ENCODE measurements at regions not wholly inside any gene's neighbourhood (a gene's known extent, or its start where the extent isn't known, plus 50 kb on each side); places are given as distances from the start of the nearest gene placed in this dataset.
A peak's percentile ranks its signal among the peaks of the same experiment; 100 is the strongest.

DNA sequence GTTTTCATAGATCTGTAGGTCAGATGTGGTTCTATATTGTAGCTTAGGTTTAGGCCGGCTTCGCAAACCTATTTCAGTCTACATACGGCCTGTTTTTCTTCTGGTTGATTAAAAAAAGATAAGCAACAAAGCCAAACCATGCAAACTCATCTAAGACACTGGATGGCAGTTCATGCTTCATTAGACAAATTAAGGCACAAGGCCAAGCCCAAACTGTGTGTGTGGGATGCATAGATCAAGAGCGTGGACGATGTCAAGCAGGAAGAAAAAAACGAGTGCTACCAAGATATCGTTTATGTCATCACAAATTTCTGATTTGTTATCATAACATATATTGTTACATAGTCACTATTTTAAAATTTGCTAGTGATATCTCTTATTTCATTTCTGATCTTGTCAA, 357.6 kb upstream of the KIRREL3 start:
- Histone ChIP-seq H3K4me1 (no peaks in the 10 kb centered on the region), H3K27ac (no peak overlapping the region), H3K4me3 (no peak overlapping the region), H3K9me3 (no peaks in the 10 kb centered on the region), H3K4me2 (no peak overlapping the region)
- TF ChIP-seq BHLHE40 (IDR thresholded peaks at IDR 0.05; ENCODE audit: low read depth, low read length) (no peak), MAFK (IDR thresholded peaks at IDR 0.05; ENCODE audit: partially characterized antibody) (peak; percentile 2), CTCF (IDR thresholded peaks at IDR 0.05) (no peak)
- WGBS (ENCODE audit: missing lambda C conversion rate), result 36% methylated on average over 7 of the region's 7 CpGs
- POLR2A ChIA-PET, result no interaction called here
- ATAC-seq (no peak), FAIRE-seq (no peak), DNase-seq (ENCODE audit: low read depth in 1 of 2, low spot score in 1 of 2) (no peak)
- CTCF ChIA-PET, result no interaction called here

- H3K27ac ChIP-seq, result no peak overlapping the region
- H3K4me2 ChIP-seq, result no peak overlapping the region
- TF ChIP-seq CHD2 (IDR thresholded peaks at IDR 0.05; ENCODE audit: low read length, partially characterized antibody) (no peak), MAZ (IDR thresholded peaks at IDR 0.05; ENCODE audit: borderline replicate concordance, low read depth, low read length) (no peak), HOXB13 (CRISPR knock-in tag; IDR thresholded peaks at IDR 0.05; ENCODE audit: low read depth) (no peak), FOXS1 (CRISPR knock-in tag; IDR thresholded peaks at IDR 0.05) (no peak), E2F6 (IDR thresholded peaks at IDR 0.05; ENCODE audit: borderline replicate concordance, low read depth) (no peak), MYC (IDR thresholded peaks at IDR 0.05; ENCODE audit: borderline replicate concordance, low read length) (no peak), NFE2L2 (conservative IDR thresholded peaks at IDR 0.05; ENCODE audit: low read length) (no peak), MAX (IDR thresholded peaks at IDR 0.05) (no peak), HOXA7 (CRISPR knock-in tag; IDR thresholded peaks at IDR 0.05) (no peak), CTCF (IDR thresholded peaks at IDR 0.05) (no peak), REST (IDR thresholded peaks at IDR 0.05) (no peak)
- TF ChIP-seq, protein P1, sequence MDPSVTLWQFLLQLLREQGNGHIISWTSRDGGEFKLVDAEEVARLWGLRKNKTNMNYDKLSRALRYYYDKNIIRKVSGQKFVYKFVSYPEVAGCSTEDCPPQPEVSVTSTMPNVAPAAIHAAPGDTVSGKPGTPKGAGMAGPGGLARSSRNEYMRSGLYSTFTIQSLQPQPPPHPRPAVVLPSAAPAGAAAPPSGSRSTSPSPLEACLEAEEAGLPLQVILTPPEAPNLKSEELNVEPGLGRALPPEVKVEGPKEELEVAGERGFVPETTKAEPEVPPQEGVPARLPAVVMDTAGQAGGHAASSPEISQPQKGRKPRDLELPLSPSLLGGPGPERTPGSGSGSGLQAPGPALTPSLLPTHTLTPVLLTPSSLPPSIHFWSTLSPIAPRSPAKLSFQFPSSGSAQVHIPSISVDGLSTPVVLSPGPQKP (IDR thresholded peaks at IDR 0.05; ENCODE audit: low read depth, low read length), result no peak
- no peaks in the 10 kb centered on the region for H3K9me3 ChIP-seq
- 17% methylated on average over 3 of the region's 3 CpGs for WGBS (ENCODE audit: missing lambda C conversion rate)
- DNase-seq (ENCODE audit: low read depth in 1 of 2, low spot score in 1 of 2), result no peak
- H3K4me3 ChIP-seq, result no peak overlapping the region
- POLR2A ChIA-PET, result no interaction called here
- CTCF ChIA-PET, result interaction anchor here (1.1 to 1.5 kb wide), 2 partner anchors 12 to 908 kb away, joined by 3 read pairs; no protein-coding TSS in a partner anchor
- ATAC-seq, result no peak
- no peak for FAIRE-seq
- no peaks in the 10 kb centered on the region for H3K4me1 ChIP-seq
Measured at GRCh38 chr11:127350476-127350875, 349.9 kb upstream of the KIRREL3 start.
